ENCODE measurements at regions not wholly inside any gene's neighbourhood (a gene's known extent, or its start where the extent isn't known, plus 50 kb on each side); places are given as distances from the start of the nearest gene placed in this dataset.
A peak's percentile ranks its signal among the peaks of the same experiment; 100 is the strongest.

- H3K27me3 ChIP-seq, result no peaks in the 10 kb centered on the region
- H3K27me3 Mint-ChIP-seq (ENCODE audit: insufficient read depth, low read depth), result peaks cover 2% of the 10 kb centered on the region
- H3K9ac ChIP-seq, result no peak overlapping the region
- H2AFZ ChIP-seq (replicated peaks), result peak overlapping the region; percentile 92
- no peaks in the 10 kb centered on the region for H3F3A ChIP-seq (ENCODE audit: low read depth)
- no peak overlapping the region for H3K4me3 ChIP-seq
- peaks cover 14% of the 10 kb centered on the region for H3K4me1 ChIP-seq
- H3K4me1 Mint-ChIP-seq, result peaks cover 13% of the 10 kb centered on the region
- H3K36me3 ChIP-seq, result no peaks in the 10 kb centered on the region
- H3K9me3 Mint-ChIP-seq, result peaks cover 9% of the 10 kb centered on the region
- no peaks in the 10 kb centered on the region for H4K20me1 ChIP-seq (ENCODE audit: low read depth)
- peak overlapping the region; percentile 40 for H3K27ac ChIP-seq
- TF ChIP-seq, protein P1, sequence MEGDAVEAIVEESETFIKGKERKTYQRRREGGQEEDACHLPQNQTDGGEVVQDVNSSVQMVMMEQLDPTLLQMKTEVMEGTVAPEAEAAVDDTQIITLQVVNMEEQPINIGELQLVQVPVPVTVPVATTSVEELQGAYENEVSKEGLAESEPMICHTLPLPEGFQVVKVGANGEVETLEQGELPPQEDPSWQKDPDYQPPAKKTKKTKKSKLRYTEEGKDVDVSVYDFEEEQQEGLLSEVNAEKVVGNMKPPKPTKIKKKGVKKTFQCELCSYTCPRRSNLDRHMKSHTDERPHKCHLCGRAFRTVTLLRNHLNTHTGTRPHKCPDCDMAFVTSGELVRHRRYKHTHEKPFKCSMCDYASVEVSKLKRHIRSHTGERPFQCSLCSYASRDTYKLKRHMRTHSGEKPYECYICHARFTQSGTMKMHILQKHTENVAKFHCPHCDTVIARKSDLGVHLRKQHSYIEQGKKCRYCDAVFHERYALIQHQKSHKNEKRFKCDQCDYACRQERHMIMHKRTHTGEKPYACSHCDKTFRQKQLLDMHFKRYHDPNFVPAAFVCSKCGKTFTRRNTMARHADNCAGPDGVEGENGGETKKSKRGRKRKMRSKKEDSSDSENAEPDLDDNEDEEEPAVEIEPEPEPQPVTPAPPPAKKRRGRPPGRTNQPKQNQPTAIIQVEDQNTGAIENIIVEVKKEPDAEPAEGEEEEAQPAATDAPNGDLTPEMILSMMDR (IDR thresholded peaks at IDR 0.05), result no peak
- TF ChIP-seq EZH2 (IDR thresholded peaks at IDR 0.05), result no peak
- TF ChIP-seq EZH2phosphoT487 (IDR thresholded peaks at IDR 0.05), result no peak
- no peak overlapping the region for H3K4me3 Mint-ChIP-seq
- no peaks in the 10 kb centered on the region for H3K9me3 ChIP-seq (ENCODE audit: low read depth)
- no peak overlapping the region for H3K27ac Mint-ChIP-seq
- H3K36me3 Mint-ChIP-seq, result no peaks in the 10 kb centered on the region
- no peaks in the 10 kb centered on the region for H3K79me2 ChIP-seq (ENCODE audit: low read depth)
- no peak overlapping the region for H3K4me2 ChIP-seq
- DNase-seq (ENCODE audit: low spot score), result no peak
Measured at GRCh38 chr15:60235951-60236710, 161.7 kb downstream of the ANXA2 start.

DNA sequence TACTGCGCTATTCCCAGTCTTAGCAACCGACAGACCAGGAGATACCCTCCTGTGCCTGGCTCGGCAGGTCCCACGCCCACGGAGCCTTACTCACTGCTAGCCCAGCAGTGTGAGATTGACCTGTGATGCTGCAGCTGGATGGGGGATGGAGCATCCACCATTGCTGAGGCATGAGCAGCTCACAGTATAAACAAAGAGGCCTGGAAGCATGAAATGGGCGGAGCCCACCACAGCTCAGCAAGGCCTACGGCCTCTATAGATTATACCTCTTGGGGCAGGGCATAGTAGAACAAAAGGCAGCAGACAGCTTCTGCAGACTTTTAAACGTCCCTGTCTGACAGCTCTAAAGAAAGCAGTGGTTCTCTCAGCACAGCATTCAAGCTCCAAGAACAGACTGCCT is 160.3 kb downstream of the ANXA2 start:
- Histone ChIP-seq H3K9ac (no peak overlapping the region), H3K4me1 (peaks cover 14% of the 10 kb centered on the region), H3K9me3 (ENCODE audit: low read depth) (no peaks in the 10 kb centered on the region), H3K27ac (no peak overlapping the region), H3K27me3 (no peaks in the 10 kb centered on the region), H2AFZ (replicated peaks) (no peak overlapping the region), H3K36me3 (no peaks in the 10 kb centered on the region), H3K79me2 (ENCODE audit: low read depth) (no peaks in the 10 kb centered on the region), H4K20me1 (ENCODE audit: low read depth) (no peaks in the 10 kb centered on the region), H3K4me3 (no peak overlapping the region), H3F3A (ENCODE audit: low read depth) (no peaks in the 10 kb centered on the region), H3K4me2 (no peak overlapping the region)
- Mint-ChIP-seq H3K36me3 (no peaks in the 10 kb centered on the region), H3K27ac (no peak overlapping the region), H3K27me3 (ENCODE audit: insufficient read depth, low read depth) (peaks cover 2% of the 10 kb centered on the region), H3K4me1 (peaks cover 13% of the 10 kb centered on the region), H3K9me3 (peaks cover 16% of the 10 kb centered on the region), H3K4me3 (no peak overlapping the region)
- no peak for DNase-seq (ENCODE audit: low spot score)
- TF ChIP-seq EZH2 (IDR thresholded peaks at IDR 0.05) (no peak), EZH2phosphoT487 (IDR thresholded peaks at IDR 0.05) (no peak)
- TF ChIP-seq, protein P1 (IDR thresholded peaks at IDR 0.05), result no peak

- no peaks in the 10 kb centered on the region for H3K36me3 ChIP-seq
- no peaks in the 10 kb centered on the region for H3K4me1 ChIP-seq
- H3K4me1 Mint-ChIP-seq, result no peaks in the 10 kb centered on the region
- TF ChIP-seq EZH2 (IDR thresholded peaks at IDR 0.05), result no peak
- TF ChIP-seq EZH2phosphoT487 (IDR thresholded peaks at IDR 0.05), result no peak
- TF ChIP-seq, protein P1 (IDR thresholded peaks at IDR 0.05), result no peak
- no peak overlapping the region for H3K27ac Mint-ChIP-seq
- no peaks in the 10 kb centered on the region for H3K79me2 ChIP-seq (ENCODE audit: low read depth)
- H3K27ac ChIP-seq, result no peak overlapping the region
- H4K20me1 ChIP-seq (ENCODE audit: low read depth), result no peaks in the 10 kb centered on the region
- no peak overlapping the region for H3K4me2 ChIP-seq
- H3K27me3 ChIP-seq, result no peaks in the 10 kb centered on the region
- H3K4me3 ChIP-seq, result no peak overlapping the region
- H2AFZ ChIP-seq (replicated peaks), result peak overlapping the region; percentile 0
- H3F3A ChIP-seq (ENCODE audit: low read depth), result no peaks in the 10 kb centered on the region
- H3K9me3 ChIP-seq (ENCODE audit: low read depth), result no peaks in the 10 kb centered on the region
- H3K4me3 Mint-ChIP-seq, result no peak overlapping the region
- H3K27me3 Mint-ChIP-seq (ENCODE audit: insufficient read depth, low read depth), result no peaks in the 10 kb centered on the region
- DNase-seq (ENCODE audit: low spot score), result no peak
- no peaks in the 10 kb centered on the region for H3K36me3 Mint-ChIP-seq
- no peak overlapping the region for H3K9ac ChIP-seq
- H3K9me3 Mint-ChIP-seq, result peaks cover 18% of the 10 kb centered on the region
Measured at GRCh38 chr15:60243769-60244168, 154.0 kb downstream of the ANXA2 start.

All from neural progenitor cell (in vitro differentiated cells).